Adrenal gland (tissue), 9 donors: ENCODE measurements at regions not wholly inside any gene's neighbourhood (a gene's known extent, or its start where the extent isn't known, plus 50 kb on each side); places are given as distances from the start of the nearest gene placed in this dataset.

Experiments used
- DNase-seq, 7 donors: peaks; one replicate each; pipeline ENCODE4 v3.0.0-alpha.2; 2019 to 2020
- H3K27ac ChIP-seq, 5 donors: fragments of 200-600 bp; sonication (generic) in 4 of 5; 1 replicate in 3 of 5; 2 replicates in 2 of 5; pipeline versions ENCODE4 v1.5.1 to v1.8.0; 2016 to 2020; ENCODE audit warnings: mild to moderate bottlenecking in 1 of 5
- H3K27me3 ChIP-seq: fragments of 200-600 bp; 2 replicates; pipeline ENCODE4 v1.8.0; 2021
- H3K36me3 ChIP-seq, 2 donors: fragments of 200-600 bp; replicated peaks in 1 of 2; 1 replicate in 1 of 2; 2 replicates in 1 of 2; pipeline versions ENCODE4 v1.5.1 to v1.8.0; 2018 to 2022
- H3K4me1 ChIP-seq, 2 donors: fragments of 200-600 bp; replicated peaks in 1 of 2; 1 replicate in 1 of 2; 2 replicates in 1 of 2; pipeline versions ENCODE4 v1.5.1 to v1.8.0; 2018 to 2021
- H3K4me3 ChIP-seq, 4 donors: fragments of 200-600 bp; sonication (generic) in 3 of 4; one replicate each; pipeline ENCODE4 v1.5.1; 2016 to 2018
- H3K9me3 ChIP-seq, 3 donors: fragments of 200-600 bp; sonication (generic) in 1 of 3; replicated peaks in 1 of 3; 1 replicate in 2 of 3; 2 replicates in 1 of 3; pipeline versions ENCODE4 v1.5.1 to v1.8.0; 2016 to 2021
- POLR2A ChIP-seq, 2 donors: fragments of 450-650 bp; IDR thresholded peaks; one replicate each; pipeline ENCODE4 v1.6.1; 2017; ENCODE audit warnings: antibody characterized with exemption in 2 of 2, mild to moderate bottlenecking in 2 of 2, moderate library complexity in 1 of 2
- WGBS, 4 donors: extraction: QIAGEN DNeasy Blood & Tissue Kit in 2 of 4; methylation state at CpG; one replicate each; pipeline versions ENCODE4 v1.1.5 to v1.1.7; 2013 to 2017; 5-methylcytosine and 5-hydroxymethylcytosine counted together
- intact Hi-C, 2 donors: fragments of 100-400 bp; cut with DNase I; formaldehyde crosslinking; loops; one replicate each; pipeline versions ENCODE4 v1.14.1 to v1.15.0; 2022 to 2023
- TF ChIP-seq, protein P1 (sequence below), 6 experiments: fragments of 450-650 bp in 4 of 6; fragments of 200-600 bp in 2 of 6; sonication (generic) in 1 of 6; IDR thresholded peaks; 1 replicate in 5 of 6; 2 replicates in 1 of 6; pipeline versions ENCODE4 v1.5.1 to v1.8.0; 2016 to 2021; ENCODE audit warnings: antibody characterized with exemption in 6 of 6, mild to moderate bottlenecking in 2 of 6, moderate library complexity in 1 of 6
- donor health status: healthy with polysubstance abuse.
- donor health status: Bipolar disorder and iron deficiency.
- donor health status: DM: yes; HTN: yes; CAD: no.
- donor health status: DM: no; HTN: no; CAD: no.
- donor health status: DM: no; HTN: no; CAD: no.

DNA sequence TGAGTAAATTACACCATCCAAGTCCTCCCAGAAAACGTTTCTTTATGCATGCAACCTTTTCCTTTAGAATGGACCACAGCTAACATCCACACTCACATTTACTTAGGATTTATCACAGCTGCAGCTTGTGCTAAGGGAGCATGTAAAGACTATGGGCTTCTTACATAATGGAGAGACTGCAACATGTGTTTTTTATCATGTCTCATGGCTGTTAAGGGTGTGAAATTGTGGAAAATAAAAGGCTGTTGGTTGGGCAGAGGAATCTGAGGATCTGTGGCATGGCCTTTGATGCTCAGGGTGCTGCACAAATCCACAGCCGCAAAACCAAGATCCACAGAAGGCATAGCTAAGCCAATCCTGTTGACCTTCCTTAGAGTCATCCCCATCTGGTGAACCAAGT is 112.0 kb upstream of the MTNR1B start:
- DNase-seq, result no peak
- no peaks in the 10 kb centered on the region for H3K27me3 ChIP-seq
- no peak for TF ChIP-seq POLR2A (IDR thresholded peaks at IDR 0.05)
- TF ChIP-seq, protein P1, sequence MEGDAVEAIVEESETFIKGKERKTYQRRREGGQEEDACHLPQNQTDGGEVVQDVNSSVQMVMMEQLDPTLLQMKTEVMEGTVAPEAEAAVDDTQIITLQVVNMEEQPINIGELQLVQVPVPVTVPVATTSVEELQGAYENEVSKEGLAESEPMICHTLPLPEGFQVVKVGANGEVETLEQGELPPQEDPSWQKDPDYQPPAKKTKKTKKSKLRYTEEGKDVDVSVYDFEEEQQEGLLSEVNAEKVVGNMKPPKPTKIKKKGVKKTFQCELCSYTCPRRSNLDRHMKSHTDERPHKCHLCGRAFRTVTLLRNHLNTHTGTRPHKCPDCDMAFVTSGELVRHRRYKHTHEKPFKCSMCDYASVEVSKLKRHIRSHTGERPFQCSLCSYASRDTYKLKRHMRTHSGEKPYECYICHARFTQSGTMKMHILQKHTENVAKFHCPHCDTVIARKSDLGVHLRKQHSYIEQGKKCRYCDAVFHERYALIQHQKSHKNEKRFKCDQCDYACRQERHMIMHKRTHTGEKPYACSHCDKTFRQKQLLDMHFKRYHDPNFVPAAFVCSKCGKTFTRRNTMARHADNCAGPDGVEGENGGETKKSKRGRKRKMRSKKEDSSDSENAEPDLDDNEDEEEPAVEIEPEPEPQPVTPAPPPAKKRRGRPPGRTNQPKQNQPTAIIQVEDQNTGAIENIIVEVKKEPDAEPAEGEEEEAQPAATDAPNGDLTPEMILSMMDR (IDR thresholded peaks at IDR 0.05), result no peak
- H3K9me3 ChIP-seq, result no peaks in the 10 kb centered on the region
- intact Hi-C loops, result no loop called here
- no peak overlapping the region for H3K27ac ChIP-seq
- no peaks in the 10 kb centered on the region for H3K36me3 ChIP-seq
- no peaks in the 10 kb centered on the region for H3K4me1 ChIP-seq
- no peak overlapping the region for H3K4me3 ChIP-seq
- 54 to 69% (median 62%) methylated on average over 2 of the region's 2 CpGs for WGBS, 4 donors

DNA sequence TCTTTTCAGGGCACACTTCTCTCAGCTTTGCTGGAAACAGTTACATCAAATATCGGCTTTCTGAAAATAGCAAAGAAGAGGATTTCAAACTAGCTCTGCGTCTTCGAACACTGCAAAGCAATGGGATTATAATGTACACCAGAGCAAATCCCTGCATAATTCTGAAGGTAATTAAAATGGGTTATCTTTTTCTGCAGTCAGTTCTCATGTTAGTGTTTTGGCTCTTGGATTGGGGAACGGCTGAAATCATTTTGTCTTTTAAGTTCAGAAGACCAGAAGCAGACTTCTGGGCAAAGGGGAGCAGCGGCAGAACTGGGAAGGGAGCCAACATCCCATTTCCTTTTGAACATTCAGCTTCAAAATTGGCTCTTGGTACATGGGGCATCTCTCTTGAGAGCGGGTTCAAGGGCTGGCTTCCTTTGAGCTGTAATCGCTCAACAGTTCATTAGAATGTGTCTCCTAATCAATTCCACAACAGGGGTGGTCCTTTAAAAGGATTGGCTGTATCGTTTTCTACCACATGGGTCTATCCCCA is 110.2 kb upstream of the MTNR1B start:
- WGBS, 4 donors, result 53 to 65% (median 61%) methylated on average over 8 of the region's 8 CpGs
- TF ChIP-seq POLR2A (IDR thresholded peaks at IDR 0.05), result no peak
- TF ChIP-seq, protein P1 (IDR thresholded peaks at IDR 0.05), result no peak
- no peaks in the 10 kb centered on the region for H3K9me3 ChIP-seq
- no peaks in the 10 kb centered on the region for H3K27me3 ChIP-seq
- H3K36me3 ChIP-seq, result no peaks in the 10 kb centered on the region
- H3K4me3 ChIP-seq, result no peak overlapping the region
- no peak overlapping the region for H3K27ac ChIP-seq
- intact Hi-C loops, result no loop called here
- H3K4me1 ChIP-seq, result no peaks in the 10 kb centered on the region
- no peak for DNase-seq

DNA sequence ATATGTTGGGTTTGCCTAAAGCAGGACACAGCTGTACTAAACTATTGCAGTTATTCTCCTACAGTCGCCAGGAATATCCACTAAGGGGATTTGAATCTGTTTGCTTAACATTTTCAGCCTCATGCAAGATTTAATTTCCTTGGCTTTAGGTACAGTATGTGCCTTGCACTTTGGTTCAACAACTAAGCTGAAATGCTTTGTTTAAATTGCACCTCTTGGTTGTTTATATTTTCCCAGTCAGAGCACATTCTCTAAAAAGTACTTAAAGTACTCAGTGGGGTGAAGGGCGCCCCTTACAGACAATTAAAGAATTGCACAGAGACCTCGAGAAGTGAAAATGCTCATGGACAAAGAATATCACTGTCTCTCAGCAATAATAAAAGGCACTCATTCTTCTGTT is 107.8 kb upstream of the MTNR1B start:
- H3K27ac ChIP-seq, result no peak overlapping the region

DNA sequence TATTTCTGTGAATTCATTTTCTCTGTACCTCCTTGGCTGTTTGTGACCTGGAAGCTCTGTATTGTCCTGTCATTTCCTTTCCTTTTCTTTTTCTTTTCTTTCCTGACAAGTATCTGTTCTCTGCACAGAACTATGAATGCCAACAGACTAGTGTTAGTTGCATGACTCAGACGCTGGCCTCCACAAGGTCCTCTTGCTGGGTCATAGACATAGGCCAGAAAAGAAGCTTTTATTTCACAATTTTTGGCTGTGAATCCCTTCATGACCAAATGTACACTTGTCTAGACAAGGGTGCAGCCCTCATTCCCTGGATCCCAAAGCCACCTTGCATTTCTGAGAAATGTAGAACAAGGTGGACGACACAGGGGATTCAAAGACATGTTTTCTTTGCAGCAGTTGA is 104.1 kb upstream of the MTNR1B start:
- intact Hi-C loops, result no loop called here
- 57 to 67% (median 61%) methylated on average over 2 of the region's 2 CpGs for WGBS, 4 donors
- peak in 4 of 7 donors; percentile 35 to 46 (median 42) for DNase-seq
- H3K27me3 ChIP-seq, result no peaks in the 10 kb centered on the region
- H3K27ac ChIP-seq, result no peak overlapping the region
- TF ChIP-seq, protein P1 (IDR thresholded peaks at IDR 0.05), result no peak
- TF ChIP-seq POLR2A (IDR thresholded peaks at IDR 0.05), result no peak
- H3K4me3 ChIP-seq, result no peak overlapping the region
- no peaks in the 10 kb centered on the region for H3K9me3 ChIP-seq
- H3K4me1 ChIP-seq, result no peaks in the 10 kb centered on the region
- no peaks in the 10 kb centered on the region for H3K36me3 ChIP-seq

More for the DNA sequence above, 107.8 kb upstream of the MTNR1B start:
- H3K27me3 ChIP-seq, result no peaks in the 10 kb centered on the region
- no peaks in the 10 kb centered on the region for H3K4me1 ChIP-seq
- no peak overlapping the region for H3K4me3 ChIP-seq
- intact Hi-C loops, result no loop called here
- H3K36me3 ChIP-seq, result no peaks in the 10 kb centered on the region
- TF ChIP-seq POLR2A (IDR thresholded peaks at IDR 0.05), result no peak
- TF ChIP-seq, protein P1 (IDR thresholded peaks at IDR 0.05), result no peak
- no peak for DNase-seq
- 62 to 68% (median 63%) methylated on average over 3 of the region's 3 CpGs for WGBS, 4 donors
- no peaks in the 10 kb centered on the region for H3K9me3 ChIP-seq
